Uterus (tissue), 3 donors: ENCODE measurements at regions not wholly inside any gene's neighbourhood (a gene's known extent, or its start where the extent isn't known, plus 50 kb on each side); places are given as distances from the start of the nearest gene placed in this dataset.

Experiments
- DNase-seq, 2 donors: peaks; one replicate each; pipeline ENCODE4 v3.0.0-alpha.2; 2019 to 2020
- H3K27ac ChIP-seq, 2 donors: fragments of 200-600 bp; sonication (generic); 1 replicate in 1 of 2; 2 replicates in 1 of 2; pipeline ENCODE4 v1.5.1; 2016 to 2018
- H3K27me3 ChIP-seq, 2 donors: fragments of 200-600 bp; sonication (generic); one replicate each; pipeline ENCODE4 v1.5.1; 2018 to 2019; ENCODE audit warnings: control low read depth in 1 of 2
- H3K36me3 ChIP-seq, 2 donors: fragments of 200-600 bp; sonication (generic); one replicate each; pipeline ENCODE4 v1.5.1; 2019; ENCODE audit warnings: control low read depth in 1 of 2
- H3K4me1 ChIP-seq, 2 donors: fragments of 200-600 bp; sonication (generic); one replicate each; pipeline ENCODE4 v1.5.1; 2018 to 2019; ENCODE audit warnings: control low read depth in 1 of 2
- H3K4me3 ChIP-seq, 2 donors: fragments of 200-600 bp; sonication (generic); 1 replicate in 1 of 2; 2 replicates in 1 of 2; pipeline ENCODE4 v1.5.1; 2018 to 2019; ENCODE audit warnings: mild to moderate bottlenecking in 1 of 2
- H3K9me3 ChIP-seq, 2 donors: fragments of 200-600 bp; sonication (generic); one replicate each; pipeline ENCODE4 v1.5.1; 2019; ENCODE audit warnings: control low read depth in 1 of 2
- CTCF ChIP-seq, 4 experiments: fragments of 200-600 bp in 2 of 4; fragments of 450-650 bp in 2 of 4; sonication (generic) in 2 of 4; IDR thresholded peaks; one replicate each; pipeline ENCODE4 v1.5.1; 2016 to 2019; ENCODE audit warnings: antibody characterized with exemption in 4 of 4, mild to moderate bottlenecking in 2 of 4, moderate library complexity in 1 of 4
- POLR2A ChIP-seq, 2 donors: fragments of 450-650 bp; IDR thresholded peaks; one replicate each; pipeline ENCODE4 v1.6.1; 2016; ENCODE audit warnings: antibody characterized with exemption in 2 of 2, mild to moderate bottlenecking in 1 of 2, moderate library complexity in 1 of 2
- intact Hi-C: fragments of 100-400 bp; cut with DNase I; formaldehyde crosslinking; loops from one replicate; pipeline ENCODE4 v1.15.1; 2023; ENCODE audit warnings: low total_unique reads
- donor health status: DM: yes; HTN: yes; CAD: no.

GRCh38 chr1:193433599-193433998 is 247.2 kb upstream of the B3GALT2 start:
- Histone ChIP-seq H3K9me3 (no peaks in the 10 kb centered on the region), H3K36me3 (no peaks in the 10 kb centered on the region), H3K27ac (no peak overlapping the region), H3K27me3 (no peaks in the 10 kb centered on the region), H3K4me3 (no peak overlapping the region), H3K4me1 (no peaks in the 10 kb centered on the region)
- TF ChIP-seq POLR2A (IDR thresholded peaks at IDR 0.05) (no peak), CTCF (IDR thresholded peaks at IDR 0.05) (no peak)
- no peak for DNase-seq
- intact Hi-C loops, result no loop called here

- TF ChIP-seq CTCF (IDR thresholded peaks at IDR 0.05) (no peak), POLR2A (IDR thresholded peaks at IDR 0.05) (no peak)
- H3K9me3 ChIP-seq, result no peaks in the 10 kb centered on the region
- no peaks in the 10 kb centered on the region for H3K4me1 ChIP-seq
- H3K27ac ChIP-seq, result no peak overlapping the region
- no peak for DNase-seq
- H3K4me3 ChIP-seq, result no peak overlapping the region
- no peaks in the 10 kb centered on the region for H3K36me3 ChIP-seq
- intact Hi-C loops, result no loop called here
- no peaks in the 10 kb centered on the region for H3K27me3 ChIP-seq
Observed at GRCh38 chr1:193432979-193433587, 246.7 kb upstream of the B3GALT2 start.

GRCh38 chr1:193431265-193431977 is 245.0 kb upstream of the B3GALT2 start:
- H3K27ac ChIP-seq, result no peak overlapping the region
- TF ChIP-seq POLR2A (IDR thresholded peaks at IDR 0.05), result no peak
- TF ChIP-seq CTCF (IDR thresholded peaks at IDR 0.05), result no peak
- H3K4me1 ChIP-seq, result no peaks in the 10 kb centered on the region
- H3K9me3 ChIP-seq, result no peaks in the 10 kb centered on the region
- H3K27me3 ChIP-seq, result no peaks in the 10 kb centered on the region
- DNase-seq, result no peak
- H3K36me3 ChIP-seq, result no peaks in the 10 kb centered on the region
- intact Hi-C loops, result no loop called here
- H3K4me3 ChIP-seq, result no peak overlapping the region

- Histone ChIP-seq H3K27me3 (no peaks in the 10 kb centered on the region), H3K36me3 (no peaks in the 10 kb centered on the region), H3K27ac (no peak overlapping the region), H3K4me3 (no peak overlapping the region), H3K9me3 (no peaks in the 10 kb centered on the region), H3K4me1 (no peaks in the 10 kb centered on the region)
- no peak for DNase-seq
- intact Hi-C loops, result no loop called here
- TF ChIP-seq POLR2A (IDR thresholded peaks at IDR 0.05), result no peak
- TF ChIP-seq CTCF (IDR thresholded peaks at IDR 0.05), result no peak
Observed at GRCh38 chr1:193427524-193427923, 241.1 kb upstream of the B3GALT2 start.

- H3K27ac ChIP-seq, result no peak overlapping the region
- TF ChIP-seq CTCF (IDR thresholded peaks at IDR 0.05) (no peak), POLR2A (IDR thresholded peaks at IDR 0.05) (no peak)
- H3K4me1 ChIP-seq, result no peaks in the 10 kb centered on the region
- no peaks in the 10 kb centered on the region for H3K9me3 ChIP-seq
- no peak for DNase-seq
- H3K4me3 ChIP-seq, result no peak overlapping the region
- intact Hi-C loops, result no loop called here
- H3K36me3 ChIP-seq, result no peaks in the 10 kb centered on the region
- no peaks in the 10 kb centered on the region for H3K27me3 ChIP-seq
Observed at GRCh38 chr1:193426061-193426460, 239.6 kb upstream of the B3GALT2 start.
